ENCODE measurements at regions not wholly inside any gene's neighbourhood (a gene's known extent, or its start where the extent isn't known, plus 50 kb on each side); places are given as distances from the start of the nearest gene placed in this dataset.
"Not testable (repeated sequence)": the region's sequence is repeated elsewhere in the genome, so short reads cannot be mapped to it uniquely, and the experiment has no call there.

- Histone ChIP-seq H3K27ac (no peak overlapping the region), H3K27me3 (peaks cover 8% of the 10 kb centered on the region), H3K9me3 (no peaks in the 10 kb centered on the region), H3K4me3 (no peak overlapping the region), H3K4me1 (no peaks in the 10 kb centered on the region), H3K36me3 (no peaks in the 10 kb centered on the region)
- in situ Hi-C loops (cut with MboI; ENCODE audit: low pct_ligation_motif_present in 1 of 4, low pct_unique_long_range_greater_than_20kb in 1 of 4, low sequenced_read_pairs in 3 of 4): no loop called here
- TF ChIP-seq EP300 (IDR thresholded peaks at IDR 0.05; ENCODE audit: low read depth) (no peak), POLR2AphosphoS5 (IDR thresholded peaks at IDR 0.05) (no peak), POLR2A (IDR thresholded peaks at IDR 0.05) (no peak), CTCF (IDR thresholded peaks at IDR 0.05) (no peak)
- DNase-seq: no peak
- intact Hi-C loops (cut with DNase I; ENCODE audit: low total_unique reads): no loop called here
- 88 to 90% methylated on average over 4 of the region's 4 CpGs for WGBS, 2 donors (ENCODE audit: low coverage in 1 of 2)
Measured at GRCh38 chr6:6080975-6081374, 74.2 kb upstream of the NRN1 start.

- intact Hi-C loops (cut with DNase I; ENCODE audit: low total_unique reads) (no loop called here), in situ Hi-C loops (cut with MboI; ENCODE audit: low pct_ligation_motif_present in 1 of 4, low pct_unique_long_range_greater_than_20kb in 1 of 4, low sequenced_read_pairs in 3 of 4) (loop anchor here in 3 of 4 donors (25.0 kb wide), 1 partner anchor 463 kb away; no protein-coding TSS in a partner anchor)
- Histone ChIP-seq H3K4me1 (no peaks in the 10 kb centered on the region), H3K36me3 (no peaks in the 10 kb centered on the region), H3K4me3 (no peak overlapping the region), H3K9me3 (no peaks in the 10 kb centered on the region), H3K27ac (no peak overlapping the region), H3K27me3 (peaks cover 19% of the 10 kb centered on the region)
- TF ChIP-seq CTCF (IDR thresholded peaks at IDR 0.05) (no peak), POLR2AphosphoS5 (IDR thresholded peaks at IDR 0.05) (no peak), POLR2A (IDR thresholded peaks at IDR 0.05) (no peak), EP300 (IDR thresholded peaks at IDR 0.05; ENCODE audit: low read depth) (no peak)
- DNase-seq: no peak
Measured at GRCh38 chr6:6074190-6074589, 67.5 kb upstream of the NRN1 start.

- H3K9me3 ChIP-seq; DNase-seq; H3K36me3 ChIP-seq; H3K27ac ChIP-seq; H3K4me3 ChIP-seq; H3K4me1 ChIP-seq; intact Hi-C loops (cut with DNase I; ENCODE audit: low total_unique reads): not testable (repeated sequence)
- in situ Hi-C loops (cut with MboI; ENCODE audit: low pct_ligation_motif_present in 1 of 4, low pct_unique_long_range_greater_than_20kb in 1 of 4, low sequenced_read_pairs in 3 of 4): loop anchor here in 3 of 4 donors (25.0 kb wide), 1 partner anchor 469 kb away; no protein-coding TSS in a partner anchor
- peaks cover 11% of the 10 kb centered on the region for H3K27me3 ChIP-seq
- 90 to 96% methylated on average over 4 to 5 of the region's 5 CpGs for WGBS, 2 donors (ENCODE audit: low coverage in 1 of 2)
Measured at GRCh38 chr6:6068157-6068556, 61.4 kb upstream of the NRN1 start.

GRCh38 chr6:6058054-6058444 lies 51.3 kb upstream of the NRN1 start:
- H3K27ac ChIP-seq: no peak overlapping the region
- H3K4me1 ChIP-seq: no peaks in the 10 kb centered on the region
- WGBS, 2 donors (ENCODE audit: low coverage in 1 of 2): 77 to 86% methylated on average over 15 to 25 of the region's 25 CpGs
- in situ Hi-C loops (cut with MboI; ENCODE audit: low pct_ligation_motif_present in 1 of 4, low pct_unique_long_range_greater_than_20kb in 1 of 4, low sequenced_read_pairs in 3 of 4) (loop anchor here in 3 of 4 donors (25.0 kb wide), 1 partner anchor 479 kb away; no protein-coding TSS in a partner anchor), intact Hi-C loops (cut with DNase I; ENCODE audit: low total_unique reads) (loop anchor here (5.0 kb wide), 1 partner anchor 489 kb away; no protein-coding TSS in a partner anchor)
- DNase-seq: no peak
- H3K27me3 ChIP-seq: peaks cover 17% of the 10 kb centered on the region
- no peak for TF ChIP-seq POLR2A (IDR thresholded peaks at IDR 0.05)
- no peak for TF ChIP-seq CTCF (IDR thresholded peaks at IDR 0.05)
- TF ChIP-seq POLR2AphosphoS5 (IDR thresholded peaks at IDR 0.05): no peak
- no peak for TF ChIP-seq EP300 (IDR thresholded peaks at IDR 0.05; ENCODE audit: low read depth)
- H3K9me3 ChIP-seq: peaks cover 0 to 5% of the 10 kb centered on the region in 2 donors
- no peaks in the 10 kb centered on the region for H3K36me3 ChIP-seq
- H3K4me3 ChIP-seq: no peak overlapping the region

- intact Hi-C loops (cut with DNase I; ENCODE audit: low total_unique reads) (loop anchor here (5.0 kb wide), 1 partner anchor 490 kb away; no protein-coding TSS in a partner anchor), in situ Hi-C loops (cut with MboI; ENCODE audit: low pct_ligation_motif_present in 1 of 4, low pct_unique_long_range_greater_than_20kb in 1 of 4, low sequenced_read_pairs in 3 of 4) (loop anchor here in 3 of 4 donors (25.0 kb wide), 1 partner anchor 480 kb away; no protein-coding TSS in a partner anchor)
- Histone ChIP-seq H3K27me3 (peaks cover 17% of the 10 kb centered on the region), H3K9me3 (peaks cover 0 to 5% of the 10 kb centered on the region in 2 donors), H3K36me3 (no peaks in the 10 kb centered on the region), H3K27ac (no peak overlapping the region), H3K4me3 (no peak overlapping the region), H3K4me1 (no peaks in the 10 kb centered on the region)
- 51 to 61% methylated on average over 9 of the region's 9 CpGs for WGBS, 2 donors (ENCODE audit: low coverage in 1 of 2)
- no peak for DNase-seq
- TF ChIP-seq EP300 (IDR thresholded peaks at IDR 0.05; ENCODE audit: low read depth) (no peak), CTCF (IDR thresholded peaks at IDR 0.05) (peak; percentile 41 to 53 (median 47))
Measured at GRCh38 chr6:6057442-6058053, 50.8 kb upstream of the NRN1 start.

All from transverse colon (tissue), 4 donors.